ENCODE measurements at regions not wholly inside any gene's neighbourhood (a gene's known extent, or its start where the extent isn't known, plus 50 kb on each side); places are given as distances from the start of the nearest gene placed in this dataset.

- Histone ChIP-seq H4K20me1 (replicated peaks; ENCODE audit: control insufficient read depth, insufficient read depth, low read length) (no peaks in the 10 kb centered on the region), H3K79me2 (ENCODE audit: control insufficient read depth, insufficient read depth, low read length) (no peaks in the 10 kb centered on the region), H3K4me2 (ENCODE audit: insufficient read depth, low read length) (peak overlapping the region; percentile 23; the same call in 1 of the 2 replicates), H3K27ac (ENCODE audit: extremely low read depth, low read depth, low read length) (no peak overlapping the region), H3K9me3 (replicated peaks; ENCODE audit: control insufficient read depth, insufficient read depth, low read depth, low read length) (no peaks in the 10 kb centered on the region), H3K36me3 (ENCODE audit: control insufficient read depth, insufficient read depth, low read length) (no peaks in the 10 kb centered on the region), H3K27me3 (ENCODE audit: control insufficient read depth in 2 of 2, insufficient read depth in 2 of 2, low read length in 2 of 2) (no peaks in the 10 kb centered on the region), H3K4me3 (no peak overlapping the region), H2AFZ (ENCODE audit: low read depth, low read length) (peak overlapping the region; percentile 73), H3K9ac (ENCODE audit: insufficient read depth in 1 of 2, low read depth in 2 of 2, low read length in 2 of 2) (no peak overlapping the region), H3K9me1 (ENCODE audit: control insufficient read depth, insufficient read depth, low read length) (no peaks in the 10 kb centered on the region), H3K4me1 (replicated peaks in 1 of 2; ENCODE audit: control insufficient read depth in 2 of 2, insufficient read depth in 2 of 2, low read length in 2 of 2) (peaks cover 23 to 35% of the 10 kb centered on the region in 2 experiments)
- no peak for TF ChIP-seq ZNF57 (CRISPR knock-in tag; IDR thresholded peaks at IDR 0.05)
- TF ChIP-seq JUN (IDR thresholded peaks at IDR 0.05; ENCODE audit: borderline replicate concordance, low read depth, low read length) = no peak
- no peak for TF ChIP-seq JUN (CRISPR knock-in tag; IDR thresholded peaks at IDR 0.05; ENCODE audit: borderline replicate concordance)
- TF ChIP-seq NFIC (IDR thresholded peaks at IDR 0.05) = no peak
- TF ChIP-seq FOXP4 (CRISPR knock-in tag; IDR thresholded peaks at IDR 0.05; ENCODE audit: borderline replicate concordance) = no peak
- TF ChIP-seq ZNF133 (CRISPR knock-in tag; IDR thresholded peaks at IDR 0.05) = no peak
- no peak for TF ChIP-seq ETS2 (tag; IDR thresholded peaks at IDR 0.05; ENCODE audit: borderline replicate concordance, poor library complexity, severe bottlenecking)
- TF ChIP-seq HMGN3 (IDR thresholded peaks at IDR 0.05; ENCODE audit: borderline replicate concordance, extremely low read depth, insufficient read length, low read depth, low read length) = no peak
- TF ChIP-seq ZNF75A (CRISPR knock-in tag; IDR thresholded peaks at IDR 0.05) = no peak
- TF ChIP-seq ZC3H4 (CRISPR knock-in tag; IDR thresholded peaks at IDR 0.05; ENCODE audit: borderline replicate concordance) = no peak
- TF ChIP-seq ILK (tag; IDR thresholded peaks at IDR 0.05; ENCODE audit: borderline replicate concordance, low read depth) = no peak
- TF ChIP-seq MAFG (tag; conservative IDR thresholded peaks at IDR 0.05) = no peak
- no peak for TF ChIP-seq PTRF (tag; IDR thresholded peaks at IDR 0.05)
- TF ChIP-seq ELF1 (tag; IDR thresholded peaks at IDR 0.05) = no peak
- no TSS peak for BruUV-seq (replicated peaks)
- CTCF ChIA-PET (ENCODE audit: low intra/inter-chr PET ratio) = no interaction called here
- WGBS (ENCODE audit: insufficient coverage, low coverage, missing lambda C conversion rate) = 45% methylated on average over 3 of the region's 3 CpGs
- no peak for DNase-seq (ENCODE audit: extremely low read depth in 1 of 4, low spot score in 3 of 4)
- ATAC-seq = no peak
- POLR2A ChIA-PET = interaction anchor here (0.7 to 1.5 kb wide), 2 partner anchors 8 to 195 kb away, joined by 4 to 10 read pairs; no protein-coding TSS in a partner anchor
- intact Hi-C loops (cut with micrococcal nuclease) = no loop called here
- in situ Hi-C loops (cut with MboI) = no loop called here
- FAIRE-seq = no peak
Observed at GRCh38 chr3:139122221-139122581, 77.5 kb upstream of the PRR23C start.
